ENCODE measurements at regions not wholly inside any gene's neighbourhood (a gene's known extent, or its start where the extent isn't known, plus 50 kb on each side); places are given as distances from the start of the nearest gene placed in this dataset.

- H3K9me3 Mint-ChIP-seq = peaks cover 0 to 14% (median 9%) of the 10 kb centered on the region in 11 donors
- peaks cover 4 to 21% (median 12%) of the 10 kb centered on the region in 5 donors for H3K27me3 Mint-ChIP-seq
- no peak overlapping the region for H3K4me3 Mint-ChIP-seq
- Histone ChIP-seq H3K9me3 (ENCODE audit: control insufficient read depth in 2 of 3, low read length in 3 of 3) (no peaks in the 10 kb centered on the region), H3K4me1 (ENCODE audit: control insufficient read depth in 2 of 2, insufficient read depth in 2 of 2, low read length in 2 of 2) (no peaks in the 10 kb centered on the region), H3K4me3 (ENCODE audit: low read length) (no peak overlapping the region), H3K27me3 (ENCODE audit: control insufficient read depth in 2 of 2, insufficient read depth in 2 of 2, low read length in 2 of 2) (no peaks in the 10 kb centered on the region), H3K27ac (ENCODE audit: low read depth, low read length) (no peak overlapping the region), H3K36me3 (ENCODE audit: control insufficient read depth in 2 of 3, insufficient read depth in 3 of 3, low read length in 3 of 3) (no peaks in the 10 kb centered on the region)
- peaks cover 0 to 2% (median 0%) of the 10 kb centered on the region in 7 donors for H3K4me1 Mint-ChIP-seq
- no peak for ATAC-seq
- no peak overlapping the region for H3K27ac Mint-ChIP-seq
- H3K36me3 Mint-ChIP-seq = peaks cover 0 to 8% (median 4%) of the 10 kb centered on the region in 5 donors
- intact Hi-C loops (cut with micrococcal nuclease) = no loop called here
- DNase-seq = no peak
- CTCF ChIA-PET = interaction anchor here (0.6 kb wide), 1 partner anchor 1956 kb away, joined by 3 read pairs; no protein-coding TSS in a partner anchor
- POLR2A ChIA-PET = no interaction called here
Observed at GRCh38 chr16:48487287-48487686, 102.1 kb upstream of the SIAH1 start.

- no peaks in the 10 kb centered on the region for H3K36me3 ChIP-seq (ENCODE audit: control insufficient read depth in 2 of 3, insufficient read depth in 3 of 3, low read length in 3 of 3)
- DNase-seq (no peak), ATAC-seq (no peak)
- no peak overlapping the region for H3K4me3 Mint-ChIP-seq
- no peak overlapping the region for H3K27ac ChIP-seq (ENCODE audit: low read depth, low read length)
- peaks cover 4 to 19% (median 9%) of the 10 kb centered on the region in 5 donors for H3K27me3 Mint-ChIP-seq
- no peaks in the 10 kb centered on the region for H3K9me3 ChIP-seq (ENCODE audit: control insufficient read depth in 2 of 3, low read length in 3 of 3)
- ChIA-PET POLR2A (no interaction called here), CTCF (no interaction called here)
- no peaks in the 10 kb centered on the region for H3K4me1 ChIP-seq (ENCODE audit: control insufficient read depth in 2 of 2, insufficient read depth in 2 of 2, low read length in 2 of 2)
- peaks cover 0 to under 1% (median 0%) of the 10 kb centered on the region in 7 donors for H3K4me1 Mint-ChIP-seq
- no peak overlapping the region for H3K4me3 ChIP-seq (ENCODE audit: low read length)
- peaks cover 0 to 12% (median 4%) of the 10 kb centered on the region in 5 donors for H3K36me3 Mint-ChIP-seq
- H3K27me3 ChIP-seq (ENCODE audit: control insufficient read depth in 2 of 2, insufficient read depth in 2 of 2, low read length in 2 of 2) = no peaks in the 10 kb centered on the region
- peaks cover 2 to 19% (median 4%) of the 10 kb centered on the region in 11 donors for H3K9me3 Mint-ChIP-seq
- no peak overlapping the region for H3K27ac Mint-ChIP-seq
- intact Hi-C loops (cut with micrococcal nuclease) = no loop called here
Observed at GRCh38 chr16:48481772-48482171, 96.6 kb upstream of the SIAH1 start.

GRCh38 chr16:48481211-48481610 is 96.0 kb upstream of the SIAH1 start:
- H3K4me1 ChIP-seq (ENCODE audit: control insufficient read depth in 2 of 2, insufficient read depth in 2 of 2, low read length in 2 of 2) = no peaks in the 10 kb centered on the region
- no peak overlapping the region for H3K4me3 Mint-ChIP-seq
- POLR2A ChIA-PET = no interaction called here
- H3K27me3 ChIP-seq (ENCODE audit: control insufficient read depth in 2 of 2, insufficient read depth in 2 of 2, low read length in 2 of 2) = no peaks in the 10 kb centered on the region
- peaks cover 4 to 19% (median 9%) of the 10 kb centered on the region in 5 donors for H3K27me3 Mint-ChIP-seq
- DNase-seq (no peak), ATAC-seq (no peak)
- H3K9me3 ChIP-seq (ENCODE audit: control insufficient read depth in 2 of 3, low read length in 3 of 3) = no peaks in the 10 kb centered on the region
- H3K4me3 ChIP-seq (ENCODE audit: low read length) = no peak overlapping the region
- no peak overlapping the region for H3K27ac Mint-ChIP-seq
- no peaks in the 10 kb centered on the region for H3K36me3 ChIP-seq (ENCODE audit: control insufficient read depth in 2 of 3, insufficient read depth in 3 of 3, low read length in 3 of 3)
- peaks cover 0 to 19% (median 4%) of the 10 kb centered on the region in 11 donors for H3K9me3 Mint-ChIP-seq
- H3K4me1 Mint-ChIP-seq = no peaks in the 10 kb centered on the region
- H3K36me3 Mint-ChIP-seq = peaks cover 0 to 12% (median 4%) of the 10 kb centered on the region in 5 donors
- intact Hi-C loops (cut with micrococcal nuclease) = no loop called here
- H3K27ac ChIP-seq (ENCODE audit: low read depth, low read length) = no peak overlapping the region
- CTCF ChIA-PET = no interaction called here

- H3K27ac Mint-ChIP-seq = no peak overlapping the region
- no peak overlapping the region for H3K27ac ChIP-seq (ENCODE audit: low read depth, low read length)
- no peaks in the 10 kb centered on the region for H3K4me1 Mint-ChIP-seq
- H3K9me3 Mint-ChIP-seq = peaks cover 0 to 19% (median 4%) of the 10 kb centered on the region in 11 donors
- no peak overlapping the region for H3K4me3 Mint-ChIP-seq
- ATAC-seq (no peak), DNase-seq (no peak)
- no peaks in the 10 kb centered on the region for H3K9me3 ChIP-seq (ENCODE audit: control insufficient read depth in 2 of 3, low read length in 3 of 3)
- ChIA-PET POLR2A (interaction anchor here (0.8 kb wide), 1 partner anchor 150 kb away, joined by 3 read pairs; no protein-coding TSS in a partner anchor), CTCF (no interaction called here)
- peaks cover 9 to 28% (median 11%) of the 10 kb centered on the region in 5 donors for H3K27me3 Mint-ChIP-seq
- H3K36me3 Mint-ChIP-seq = peaks cover 0 to 12% (median 4%) of the 10 kb centered on the region in 5 donors
- intact Hi-C loops (cut with micrococcal nuclease) = no loop called here
- no peaks in the 10 kb centered on the region for H3K4me1 ChIP-seq (ENCODE audit: control insufficient read depth in 2 of 2, insufficient read depth in 2 of 2, low read length in 2 of 2)
- H3K4me3 ChIP-seq (ENCODE audit: low read length) = no peak overlapping the region
- H3K36me3 ChIP-seq (ENCODE audit: control insufficient read depth in 2 of 3, insufficient read depth in 3 of 3, low read length in 3 of 3) = no peaks in the 10 kb centered on the region
- H3K27me3 ChIP-seq (ENCODE audit: control insufficient read depth in 2 of 2, insufficient read depth in 2 of 2, low read length in 2 of 2) = no peaks in the 10 kb centered on the region
Observed at GRCh38 chr16:48479955-48480354, 94.7 kb upstream of the SIAH1 start.

- ATAC-seq = no peak
- Histone ChIP-seq H3K4me3 (ENCODE audit: low read length) (no peak overlapping the region), H3K4me1 (ENCODE audit: control insufficient read depth in 2 of 2, insufficient read depth in 2 of 2, low read length in 2 of 2) (no peaks in the 10 kb centered on the region), H3K9me3 (ENCODE audit: control insufficient read depth in 2 of 3, low read length in 3 of 3) (no peaks in the 10 kb centered on the region), H3K27ac (ENCODE audit: low read depth, low read length) (no peak overlapping the region), H3K27me3 (ENCODE audit: control insufficient read depth in 2 of 2, insufficient read depth in 2 of 2, low read length in 2 of 2) (no peaks in the 10 kb centered on the region), H3K36me3 (ENCODE audit: control insufficient read depth in 2 of 3, insufficient read depth in 3 of 3, low read length in 3 of 3) (no peaks in the 10 kb centered on the region)
- Mint-ChIP-seq H3K9me3 (peaks cover 0 to 15% (median 6%) of the 10 kb centered on the region in 11 donors), H3K36me3 (peaks cover 0 to 12% (median 4%) of the 10 kb centered on the region in 5 donors), H3K4me1 (no peaks in the 10 kb centered on the region), H3K27ac (no peak overlapping the region), H3K27me3 (peaks cover 6 to 28% (median 11%) of the 10 kb centered on the region in 5 donors), H3K4me3 (no peak overlapping the region)
- no peak for DNase-seq
- intact Hi-C loops (cut with micrococcal nuclease) = no loop called here
- ChIA-PET CTCF (no interaction called here), POLR2A (interaction anchor here (0.5 kb wide), 1 partner anchor 1241 kb away, joined by 3 read pairs; no protein-coding TSS in a partner anchor)
Observed at GRCh38 chr16:48479329-48479728, 94.1 kb upstream of the SIAH1 start.

DNA sequence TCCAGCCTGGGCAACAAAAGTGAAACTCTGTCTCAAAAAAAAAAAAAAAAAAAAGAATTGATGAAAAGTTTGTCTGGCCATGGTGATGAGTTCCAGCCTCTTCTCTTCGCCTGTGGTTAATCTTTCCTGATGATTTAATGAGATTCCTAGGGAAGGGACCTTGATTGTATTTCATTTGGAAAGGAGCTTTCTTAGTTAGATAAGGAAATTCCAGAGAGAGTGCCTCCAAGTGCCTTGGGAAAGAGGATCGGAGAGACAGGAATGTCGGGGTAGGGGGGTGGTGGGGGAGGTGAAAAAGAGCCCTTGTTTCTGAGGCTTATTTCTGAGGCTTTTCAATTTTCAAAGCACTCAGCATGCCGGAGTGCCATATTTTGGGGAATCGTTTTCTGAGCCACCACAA is 93.2 kb upstream of the SIAH1 start:
- no peak overlapping the region for H3K4me3 Mint-ChIP-seq
- H3K36me3 Mint-ChIP-seq = peaks cover 0 to 7% (median 0%) of the 10 kb centered on the region in 5 donors
- no peak overlapping the region for H3K27ac Mint-ChIP-seq
- DNase-seq = no peak
- H3K4me1 Mint-ChIP-seq = peaks cover 0 to under 1% (median 0%) of the 10 kb centered on the region in 7 donors
- intact Hi-C loops (cut with micrococcal nuclease) = no loop called here
- ChIA-PET POLR2A (no interaction called here), CTCF (no interaction called here)
- H3K27me3 Mint-ChIP-seq = peaks cover 6 to 28% (median 12%) of the 10 kb centered on the region in 5 donors
- no peaks in the 10 kb centered on the region for H3K4me1 ChIP-seq (ENCODE audit: control insufficient read depth in 2 of 2, insufficient read depth in 2 of 2, low read length in 2 of 2)
- H3K9me3 Mint-ChIP-seq = peaks cover 0 to 16% (median 6%) of the 10 kb centered on the region in 11 donors
- no peaks in the 10 kb centered on the region for H3K36me3 ChIP-seq (ENCODE audit: control insufficient read depth in 2 of 3, insufficient read depth in 3 of 3, low read length in 3 of 3)
- no peak for ATAC-seq
- no peaks in the 10 kb centered on the region for H3K9me3 ChIP-seq (ENCODE audit: control insufficient read depth in 2 of 3, low read length in 3 of 3)
- H3K4me3 ChIP-seq (ENCODE audit: low read length) = no peak overlapping the region
- no peak overlapping the region for H3K27ac ChIP-seq (ENCODE audit: low read depth, low read length)
- no peaks in the 10 kb centered on the region for H3K27me3 ChIP-seq (ENCODE audit: control insufficient read depth in 2 of 2, insufficient read depth in 2 of 2, low read length in 2 of 2)

- no peaks in the 10 kb centered on the region for H3K4me1 ChIP-seq (ENCODE audit: control insufficient read depth in 2 of 2, insufficient read depth in 2 of 2, low read length in 2 of 2)
- peaks cover 4 to 12% (median 7%) of the 10 kb centered on the region in 5 donors for H3K27me3 Mint-ChIP-seq
Observed at GRCh38 chr16:48471435-48471834, 86.2 kb upstream of the SIAH1 start.

More at GRCh38 chr16:48471435-48471834, 86.2 kb upstream of the SIAH1 start:
- no peaks in the 10 kb centered on the region for H3K36me3 ChIP-seq (ENCODE audit: control insufficient read depth in 2 of 3, insufficient read depth in 3 of 3, low read length in 3 of 3)
- H3K27ac ChIP-seq (ENCODE audit: low read depth, low read length) = no peak overlapping the region
- H3K4me3 ChIP-seq (ENCODE audit: low read length) = no peak overlapping the region
- ChIA-PET CTCF (interaction anchor here (1.1 kb wide), 1 partner anchor 153 kb away, joined by 3 read pairs; no protein-coding TSS in a partner anchor), POLR2A (no interaction called here)
- H3K9me3 Mint-ChIP-seq = peaks cover 0 to 20% (median 4%) of the 10 kb centered on the region in 11 donors
- H3K4me3 Mint-ChIP-seq = no peak overlapping the region
- H3K4me1 Mint-ChIP-seq = peaks cover 0 to 4% (median 0%) of the 10 kb centered on the region in 7 donors
- H3K9me3 ChIP-seq (ENCODE audit: control insufficient read depth in 2 of 3, low read length in 3 of 3) = no peaks in the 10 kb centered on the region
- intact Hi-C loops (cut with micrococcal nuclease) = no loop called here
- no peak for ATAC-seq
- peaks cover 0 to 4% (median 0%) of the 10 kb centered on the region in 5 donors for H3K36me3 Mint-ChIP-seq
- no peak for DNase-seq
- no peaks in the 10 kb centered on the region for H3K27me3 ChIP-seq (ENCODE audit: control insufficient read depth in 2 of 2, insufficient read depth in 2 of 2, low read length in 2 of 2)
- no peak overlapping the region for H3K27ac Mint-ChIP-seq
